ENCODE measurements at regions not wholly inside any gene's neighbourhood (a gene's known extent, or its start where the extent isn't known, plus 50 kb on each side); places are given as distances from the start of the nearest gene placed in this dataset.

GRCh38 chr13:39134574-39134973, 96.3 kb downstream of the NHLRC3 start:
- TF ChIP-seq CTCF (IDR thresholded peaks at IDR 0.05; ENCODE audit: extremely low read depth, missing control alignments) = no peak
- DNase-seq (ENCODE audit: low spot score) = no peak

GRCh38 chr13:39144391-39144790, 106.1 kb downstream of the NHLRC3 start:
- TF ChIP-seq CTCF (IDR thresholded peaks at IDR 0.05; ENCODE audit: extremely low read depth, missing control alignments) = no peak
- no peak for DNase-seq (ENCODE audit: low spot score)

- DNase-seq (ENCODE audit: low spot score) = peak; percentile 61
- TF ChIP-seq CTCF (IDR thresholded peaks at IDR 0.05; ENCODE audit: extremely low read depth, missing control alignments) = peak; percentile 61
Measured at GRCh38 chr13:39144941-39145533, 106.8 kb downstream of the NHLRC3 start.

- no peak for DNase-seq (ENCODE audit: low spot score)
- TF ChIP-seq CTCF (IDR thresholded peaks at IDR 0.05; ENCODE audit: extremely low read depth, missing control alignments) = no peak
Measured at GRCh38 chr13:39148513-39148961, 110.3 kb downstream of the NHLRC3 start.

GRCh38 chr13:39149896-39150295, 111.6 kb downstream of the NHLRC3 start:
- DNase-seq (ENCODE audit: low spot score) = no peak

GRCh38 chr13:39154041-39154440, 115.8 kb downstream of the NHLRC3 start:
- TF ChIP-seq CTCF (IDR thresholded peaks at IDR 0.05; ENCODE audit: extremely low read depth, missing control alignments) = no peak
- DNase-seq (ENCODE audit: low spot score) = no peak

More at GRCh38 chr13:39149896-39150295, 111.6 kb downstream of the NHLRC3 start:
- TF ChIP-seq CTCF (IDR thresholded peaks at IDR 0.05; ENCODE audit: extremely low read depth, missing control alignments) = no peak

- DNase-seq (ENCODE audit: low spot score) = no peak
Measured at GRCh38 chr13:39159393-39159792, 121.1 kb downstream of the NHLRC3 start.

More at GRCh38 chr13:39159393-39159792, 121.1 kb downstream of the NHLRC3 start:
- no peak for TF ChIP-seq CTCF (IDR thresholded peaks at IDR 0.05; ENCODE audit: extremely low read depth, missing control alignments)
